ENCODE measurements at regions not wholly inside any gene's neighbourhood (a gene's known extent, or its start where the extent isn't known, plus 50 kb on each side); places are given as distances from the start of the nearest gene placed in this dataset.

- DNase-seq (ENCODE audit: low read depth): peak; percentile 15
These were observed 152.7 kb upstream of the GSE1 start for GRCh38 chr16:85460252-85461021.

- DNase-seq (ENCODE audit: low read depth): peak; percentile 69
These were observed 151.9 kb upstream of the GSE1 start for GRCh38 chr16:85461022-85461813.

- DNase-seq (ENCODE audit: low read depth): peak; percentile 55
These were observed 151.1 kb upstream of the GSE1 start for GRCh38 chr16:85461814-85462713.

GRCh38 chr16:85462714-85463611 lies 150.2 kb upstream of the GSE1 start:
- DNase-seq (ENCODE audit: low read depth): no peak

- DNase-seq (ENCODE audit: low read depth): no peak
These were observed 149.3 kb upstream of the GSE1 start for GRCh38 chr16:85463672-85464382.

- no peak for DNase-seq (ENCODE audit: low read depth)
These were observed 148.5 kb upstream of the GSE1 start for GRCh38 chr16:85464383-85465305.

GRCh38 chr16:85465328-85466303 lies 147.5 kb upstream of the GSE1 start:
- DNase-seq (ENCODE audit: low read depth): peak; percentile 29

- no peak for DNase-seq (ENCODE audit: low read depth)
These were observed 146.8 kb upstream of the GSE1 start for GRCh38 chr16:85466304-85466700.

GRCh38 chr16:85466989-85467388 lies 146.1 kb upstream of the GSE1 start:
- no peak for DNase-seq (ENCODE audit: low read depth)

GRCh38 chr16:85469929-85470590 lies 143.1 kb upstream of the GSE1 start:
- no peak for DNase-seq (ENCODE audit: low read depth)

- DNase-seq (ENCODE audit: low read depth): no peak
These were observed 142.2 kb upstream of the GSE1 start for GRCh38 chr16:85470873-85471272.

- no peak for DNase-seq (ENCODE audit: low read depth)
These were observed 141.4 kb upstream of the GSE1 start for GRCh38 chr16:85471469-85472431.

GRCh38 chr16:85472514-85472913 lies 140.6 kb upstream of the GSE1 start:
- no peak for DNase-seq (ENCODE audit: low read depth)

- DNase-seq (ENCODE audit: low read depth): no peak
These were observed 139.8 kb upstream of the GSE1 start for GRCh38 chr16:85473323-85473722.

GRCh38 chr16:85473909-85474620 lies 139.1 kb upstream of the GSE1 start:
- no peak for DNase-seq (ENCODE audit: low read depth)
